ENCODE measurements at regions not wholly inside any gene's neighbourhood (a gene's known extent, or its start where the extent isn't known, plus 50 kb on each side); places are given as distances from the start of the nearest gene placed in this dataset.

GRCh38 chr2:196293751-196294515 lies 122.6 kb upstream of the STK17B start:
- no peaks in the 10 kb centered on the region for H3K9me3 ChIP-seq (ENCODE audit: low read depth)
- H4K20me1 ChIP-seq (ENCODE audit: insufficient read depth, poor library complexity, severe bottlenecking): no peaks in the 10 kb centered on the region
- no peaks in the 10 kb centered on the region for H3K27me3 ChIP-seq
- peak overlapping the region; percentile 22 for H3K27ac ChIP-seq
- H3K4me1 ChIP-seq (ENCODE audit: insufficient read depth): peaks cover 7% of the 10 kb centered on the region
- no peaks in the 10 kb centered on the region for H3K36me3 ChIP-seq (replicated peaks; ENCODE audit: insufficient read depth, low read depth)
- TF ChIP-seq EZH2 (IDR thresholded peaks at IDR 0.05; ENCODE audit: borderline replicate concordance): no peak
- no peak for TF ChIP-seq CTCF (IDR thresholded peaks at IDR 0.05; ENCODE audit: poor library complexity)
- TF ChIP-seq EZH2phosphoT487 (IDR thresholded peaks at IDR 0.05; ENCODE audit: low read depth, severe bottlenecking, unreplicated experiment): no peak
- H3K9me2 ChIP-seq (replicated peaks; ENCODE audit: insufficient read depth): no peaks in the 10 kb centered on the region
- WGBS (ENCODE audit: low lambda C conversion rate, missing lambda C conversion rate): 21% methylated on average over 3 of the region's 3 CpGs
- DNase-seq (ENCODE audit: low spot score): peak; percentile 15
- H2AFZ ChIP-seq: no peak overlapping the region
- no peaks in the 10 kb centered on the region for H3K79me2 ChIP-seq
- peak overlapping the region; percentile 2 for H3K4me2 ChIP-seq
- H3K4me3 ChIP-seq: no peak overlapping the region

GRCh38 chr2:196294516-196294909 lies 123.1 kb upstream of the STK17B start:
- Histone ChIP-seq H3K4me3 (no peak overlapping the region), H3K27me3 (no peaks in the 10 kb centered on the region), H3K4me2 (peak overlapping the region; percentile 2), H4K20me1 (ENCODE audit: insufficient read depth, poor library complexity, severe bottlenecking) (no peaks in the 10 kb centered on the region), H3K9me3 (ENCODE audit: low read depth) (no peaks in the 10 kb centered on the region), H2AFZ (no peak overlapping the region), H3K9me2 (replicated peaks; ENCODE audit: insufficient read depth) (no peaks in the 10 kb centered on the region), H3K4me1 (ENCODE audit: insufficient read depth) (peaks cover 7% of the 10 kb centered on the region), H3K36me3 (replicated peaks; ENCODE audit: insufficient read depth, low read depth) (no peaks in the 10 kb centered on the region), H3K27ac (peak overlapping the region; percentile 22), H3K79me2 (no peaks in the 10 kb centered on the region)
- WGBS (ENCODE audit: low lambda C conversion rate, missing lambda C conversion rate): 14% methylated on average over 1 of the region's 1 CpG
- DNase-seq (ENCODE audit: low spot score): no peak
- TF ChIP-seq EZH2 (IDR thresholded peaks at IDR 0.05; ENCODE audit: borderline replicate concordance): no peak
- TF ChIP-seq EZH2phosphoT487 (IDR thresholded peaks at IDR 0.05; ENCODE audit: low read depth, severe bottlenecking, unreplicated experiment): no peak
- TF ChIP-seq CTCF (IDR thresholded peaks at IDR 0.05; ENCODE audit: poor library complexity): no peak

- Histone ChIP-seq H3K4me1 (ENCODE audit: insufficient read depth) (peaks cover 7% of the 10 kb centered on the region), H3K9me2 (replicated peaks; ENCODE audit: insufficient read depth) (no peaks in the 10 kb centered on the region), H2AFZ (no peak overlapping the region)
These were observed 123.6 kb upstream of the STK17B start for GRCh38 chr2:196295005-196295404.

More at GRCh38 chr2:196295005-196295404, 123.6 kb upstream of the STK17B start:
- 79% methylated on average over 1 of the region's 1 CpG for WGBS (ENCODE audit: low lambda C conversion rate, missing lambda C conversion rate)
- no peak overlapping the region for H3K4me3 ChIP-seq
- no peaks in the 10 kb centered on the region for H3K27me3 ChIP-seq
- no peaks in the 10 kb centered on the region for H3K79me2 ChIP-seq
- H4K20me1 ChIP-seq (ENCODE audit: insufficient read depth, poor library complexity, severe bottlenecking): no peaks in the 10 kb centered on the region
- peak overlapping the region; percentile 22 for H3K27ac ChIP-seq
- no peak for DNase-seq (ENCODE audit: low spot score)
- H3K9me3 ChIP-seq (ENCODE audit: low read depth): no peaks in the 10 kb centered on the region
- no peak for TF ChIP-seq CTCF (IDR thresholded peaks at IDR 0.05; ENCODE audit: poor library complexity)
- no peak overlapping the region for H3K4me2 ChIP-seq
- no peaks in the 10 kb centered on the region for H3K36me3 ChIP-seq (replicated peaks; ENCODE audit: insufficient read depth, low read depth)

Data from hepatocyte (in vitro differentiated cells).